ENCODE measurements at regions not wholly inside any gene's neighbourhood (a gene's known extent, or its start where the extent isn't known, plus 50 kb on each side); places are given as distances from the start of the nearest gene placed in this dataset.
A peak's percentile ranks its signal among the peaks of the same experiment; 100 is the strongest.

GRCh38 chr3:126292318-126293070, 64.7 kb downstream of the KLF15 start:
- peak overlapping the region in 1 of 4 donors; percentile 96 for H3K27ac ChIP-seq
- no peaks in the 10 kb centered on the region for H3K9me3 ChIP-seq
- no peak overlapping the region for H3K4me3 ChIP-seq
- no peaks in the 10 kb centered on the region for H3K36me3 ChIP-seq
- H3K27me3 ChIP-seq, result no peaks in the 10 kb centered on the region
- peaks cover 0 to 17% (median 6%) of the 10 kb centered on the region in 4 donors for H3K4me1 ChIP-seq
- no peak for DNase-seq (ENCODE audit: low spot score in 2 of 2)
- no peak for TF ChIP-seq EP300 (IDR thresholded peaks at IDR 0.05)
- TF ChIP-seq POLR2A (IDR thresholded peaks at IDR 0.05), result no peak
- no peak for TF ChIP-seq CTCF (IDR thresholded peaks at IDR 0.05)
- 75 to 81% methylated on average over 11 of the region's 11 CpGs for WGBS, 2 donors

- TF ChIP-seq CTCF (IDR thresholded peaks at IDR 0.05) (no peak), POLR2A (IDR thresholded peaks at IDR 0.05) (no peak), EP300 (IDR thresholded peaks at IDR 0.05) (no peak)
- Histone ChIP-seq H3K27me3 (no peaks in the 10 kb centered on the region), H3K9me3 (no peaks in the 10 kb centered on the region), H3K4me1 (peaks cover 0 to 26% (median 10%) of the 10 kb centered on the region in 4 donors), H3K4me3 (no peak overlapping the region), H3K27ac (peak overlapping the region in 1 of 4 donors; percentile 96), H3K36me3 (no peaks in the 10 kb centered on the region)
- WGBS, 2 donors, result 69 to 79% methylated on average over 7 to 8 of the region's 8 CpGs
- DNase-seq (ENCODE audit: low spot score in 2 of 2), result no peak
Observed at GRCh38 chr3:126291537-126291936, 65.7 kb downstream of the KLF15 start.

GRCh38 chr3:126291061-126291460, 66.1 kb downstream of the KLF15 start:
- Histone ChIP-seq H3K9me3 (no peaks in the 10 kb centered on the region), H3K4me1 (peaks cover 0 to 29% (median 12%) of the 10 kb centered on the region in 4 donors), H3K27me3 (no peaks in the 10 kb centered on the region), H3K27ac (peak overlapping the region in 1 of 4 donors; percentile 96), H3K4me3 (no peak overlapping the region), H3K36me3 (no peaks in the 10 kb centered on the region)
- no peak for DNase-seq (ENCODE audit: low spot score in 2 of 2)
- 77 to 78% methylated on average over 6 of the region's 6 CpGs for WGBS, 2 donors
- TF ChIP-seq CTCF (IDR thresholded peaks at IDR 0.05) (no peak), EP300 (IDR thresholded peaks at IDR 0.05) (no peak), POLR2A (IDR thresholded peaks at IDR 0.05) (no peak)

GRCh38 chr3:126290325-126290724, 66.9 kb downstream of the KLF15 start:
- no peak overlapping the region for H3K4me3 ChIP-seq
- no peaks in the 10 kb centered on the region for H3K27me3 ChIP-seq
- peak in 1 of 2 donors; percentile 3 for DNase-seq (ENCODE audit: low spot score in 2 of 2)
- H3K27ac ChIP-seq, result peak overlapping the region in 2 of 4 donors; percentile 84 to 96
- no peaks in the 10 kb centered on the region for H3K36me3 ChIP-seq
- H3K9me3 ChIP-seq, result no peaks in the 10 kb centered on the region
- WGBS, 2 donors, result 41 to 61% methylated on average over 1 of the region's 1 CpG
- TF ChIP-seq POLR2A (IDR thresholded peaks at IDR 0.05), result no peak
- TF ChIP-seq CTCF (IDR thresholded peaks at IDR 0.05), result no peak
- no peak for TF ChIP-seq EP300 (IDR thresholded peaks at IDR 0.05)
- H3K4me1 ChIP-seq, result peaks cover 0 to 29% (median 12%) of the 10 kb centered on the region in 4 donors

GRCh38 chr3:126289096-126289495, 68.1 kb downstream of the KLF15 start:
- TF ChIP-seq POLR2A (IDR thresholded peaks at IDR 0.05), result no peak
- TF ChIP-seq CTCF (IDR thresholded peaks at IDR 0.05), result no peak
- TF ChIP-seq EP300 (IDR thresholded peaks at IDR 0.05), result no peak
- H3K4me1 ChIP-seq, result peaks cover 0 to 29% (median 12%) of the 10 kb centered on the region in 4 donors
- WGBS, 2 donors, result 71 to 78% methylated on average over 1 of the region's 1 CpG
- H3K4me3 ChIP-seq, result no peak overlapping the region
- DNase-seq (ENCODE audit: low spot score in 2 of 2), result no peak
- peak overlapping the region in 2 of 4 donors; percentile 84 to 96 for H3K27ac ChIP-seq
- no peaks in the 10 kb centered on the region for H3K36me3 ChIP-seq
- H3K27me3 ChIP-seq, result no peaks in the 10 kb centered on the region
- no peaks in the 10 kb centered on the region for H3K9me3 ChIP-seq

Measured in tibial nerve (tissue), 4 donors.